ENCODE measurements at regions not wholly inside any gene's neighbourhood (a gene's known extent, or its start where the extent isn't known, plus 50 kb on each side); places are given as distances from the start of the nearest gene placed in this dataset.

GRCh38 chr2:8197825-8198224 lies 484.0 kb upstream of the ID2 start:
- DNase-seq (ENCODE audit: low read depth): no peak

DNA sequence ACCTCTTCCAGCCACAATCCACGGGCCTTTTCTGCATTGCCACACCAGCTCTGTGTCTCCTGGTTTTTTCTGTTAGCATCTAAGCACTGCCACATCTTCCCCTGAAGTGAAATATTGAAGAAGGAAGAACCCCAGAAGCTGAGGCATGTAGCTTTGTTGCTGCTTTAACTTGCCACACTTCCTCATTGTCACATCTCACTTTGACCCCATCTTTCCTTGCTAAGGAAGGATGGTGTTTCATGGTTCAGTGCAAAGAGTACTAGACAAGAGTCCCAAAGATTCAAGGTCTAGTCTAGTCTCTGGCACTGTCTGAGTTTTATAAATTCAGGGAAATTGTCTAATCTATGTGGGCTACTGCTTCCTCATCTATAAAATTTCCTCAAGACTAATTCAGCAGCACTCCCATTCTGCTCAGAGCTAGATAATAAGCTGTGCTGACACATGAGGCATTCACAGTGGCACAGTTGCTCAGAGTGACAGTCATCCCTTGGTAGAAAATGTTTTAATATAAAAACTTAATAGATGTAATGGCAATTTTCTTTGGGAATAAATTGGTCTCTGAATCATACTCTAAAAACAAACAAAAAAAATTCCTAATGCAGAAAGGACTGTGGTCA lies 483.0 kb upstream of the ID2 start:
- no peak for DNase-seq (ENCODE audit: low read depth)

DNA sequence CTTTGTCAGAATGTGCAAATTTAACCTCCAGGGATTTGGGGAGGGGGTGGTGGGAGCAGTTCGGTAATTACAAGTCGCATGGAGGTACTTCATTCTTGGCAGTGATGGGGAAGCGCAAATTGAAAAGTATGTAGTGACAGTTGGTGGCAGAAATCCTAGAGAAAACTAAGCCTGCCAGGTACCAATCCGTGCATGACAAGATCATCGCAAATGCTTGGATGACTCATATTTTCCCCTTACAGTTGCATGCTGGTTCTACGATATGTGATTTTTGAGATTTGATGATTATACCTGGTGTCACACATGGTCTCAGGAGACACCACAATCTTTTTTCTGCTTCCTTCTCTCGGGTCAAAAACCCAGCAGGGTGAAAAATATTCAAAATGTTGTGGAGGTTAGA lies 479.7 kb upstream of the ID2 start:
- DNase-seq (ENCODE audit: low read depth): no peak

GRCh38 chr2:8203364-8203763 lies 478.5 kb upstream of the ID2 start:
- no peak for DNase-seq (ENCODE audit: low read depth)

DNA sequence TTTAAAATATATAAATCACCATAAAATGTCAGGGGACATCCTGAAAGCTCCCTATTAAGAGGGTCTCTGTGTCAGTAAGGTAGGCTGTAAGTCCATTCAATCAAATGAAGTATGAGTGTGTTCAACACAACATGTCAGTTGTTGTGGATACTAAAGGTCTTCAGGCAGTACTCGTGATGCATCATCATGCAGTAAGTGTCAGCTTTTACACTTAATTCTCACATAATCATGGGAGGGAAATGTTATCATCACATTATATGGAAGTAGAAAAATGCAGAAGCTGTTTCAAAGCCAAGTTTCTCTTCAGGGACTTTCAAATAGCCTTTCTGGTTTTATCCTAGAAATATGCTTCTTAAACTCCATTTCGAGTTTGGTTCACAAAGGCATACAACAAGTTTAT lies 477.1 kb upstream of the ID2 start:
- DNase-seq (ENCODE audit: low read depth): no peak

DNA sequence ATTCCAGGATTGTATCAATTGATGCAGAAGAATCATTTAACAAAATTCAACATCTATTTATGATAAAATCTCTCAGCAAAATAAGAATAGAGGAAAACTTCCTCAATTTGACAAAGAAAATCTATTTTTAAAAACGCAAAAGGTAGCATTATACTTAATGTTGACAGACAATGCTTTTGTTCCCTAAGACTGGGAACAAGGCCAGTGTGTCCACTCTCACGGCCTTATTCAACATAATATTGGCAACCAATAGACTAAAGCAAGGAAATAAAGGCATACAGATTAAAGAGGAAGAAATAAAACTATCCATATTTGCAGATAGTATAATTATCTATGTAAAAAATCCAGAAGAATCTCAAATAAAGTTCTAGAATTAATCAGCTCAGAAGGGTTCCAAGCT lies 472.4 kb upstream of the ID2 start:
- DNase-seq (ENCODE audit: low read depth): no peak

- no peak for DNase-seq (ENCODE audit: low read depth)
Measured at GRCh38 chr2:8211384-8211783, 470.5 kb upstream of the ID2 start.

- DNase-seq (ENCODE audit: low read depth): no peak
Measured at GRCh38 chr2:8212239-8212638, 469.6 kb upstream of the ID2 start.

DNA sequence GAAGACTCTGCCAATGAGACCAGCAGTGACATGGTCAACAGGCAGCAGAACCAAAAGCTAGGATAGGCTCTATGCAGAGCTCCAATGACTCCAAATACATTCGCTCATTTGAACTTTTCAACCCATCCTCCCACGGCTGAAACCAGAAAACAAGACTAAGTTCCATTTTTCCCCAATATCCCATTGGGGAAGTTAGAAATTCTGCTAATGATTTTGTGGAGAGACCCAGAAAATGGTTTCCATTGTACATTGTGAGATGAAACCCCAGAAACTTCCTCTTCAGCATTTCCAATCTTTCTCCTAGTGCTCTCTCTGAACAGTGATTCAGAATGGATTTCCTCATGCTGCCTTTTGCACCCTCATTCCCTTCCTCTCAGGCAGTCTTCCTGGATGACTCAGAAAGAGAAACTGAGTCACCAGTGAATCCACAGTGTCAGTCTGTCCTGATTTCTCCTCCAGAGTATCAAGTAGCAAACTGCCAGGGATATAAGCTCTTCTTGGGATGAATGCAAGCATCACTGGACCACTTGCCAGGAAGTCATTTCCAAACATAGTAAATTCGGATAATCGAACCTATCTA lies 467.7 kb upstream of the ID2 start:
- DNase-seq (ENCODE audit: low read depth): no peak

DNA sequence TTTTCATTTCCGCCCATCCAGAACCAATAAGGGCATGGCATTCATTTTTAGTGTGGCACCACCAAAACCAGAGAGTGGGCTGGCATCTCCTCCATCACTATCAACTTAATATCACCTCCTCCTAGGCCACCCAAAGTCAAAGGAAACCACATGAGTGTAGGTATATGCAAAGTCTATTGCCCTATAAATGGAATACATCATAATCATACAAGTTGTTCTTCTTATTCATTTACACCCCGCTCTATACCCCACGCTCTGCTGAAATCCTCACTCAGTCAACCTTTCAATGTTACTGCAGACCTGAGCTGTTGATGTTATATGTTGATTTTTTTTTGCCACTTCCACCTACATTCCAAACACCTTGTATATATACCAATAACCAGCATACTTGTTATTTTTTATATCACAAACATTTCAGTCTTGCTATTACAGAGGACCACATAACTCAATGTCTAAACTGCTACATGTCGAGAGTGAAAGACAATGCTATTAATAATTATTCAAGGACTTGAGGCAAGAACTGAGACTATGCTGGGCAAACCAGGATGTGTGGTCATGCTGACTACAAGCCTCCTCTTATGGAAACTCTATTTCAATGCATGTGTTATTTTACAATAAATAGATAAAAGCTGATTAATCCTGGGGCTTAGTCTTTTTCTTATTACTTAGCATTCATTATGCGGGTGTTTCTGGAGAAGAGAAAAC lies 466.5 kb upstream of the ID2 start:
- no peak for DNase-seq (ENCODE audit: low read depth)

DNA sequence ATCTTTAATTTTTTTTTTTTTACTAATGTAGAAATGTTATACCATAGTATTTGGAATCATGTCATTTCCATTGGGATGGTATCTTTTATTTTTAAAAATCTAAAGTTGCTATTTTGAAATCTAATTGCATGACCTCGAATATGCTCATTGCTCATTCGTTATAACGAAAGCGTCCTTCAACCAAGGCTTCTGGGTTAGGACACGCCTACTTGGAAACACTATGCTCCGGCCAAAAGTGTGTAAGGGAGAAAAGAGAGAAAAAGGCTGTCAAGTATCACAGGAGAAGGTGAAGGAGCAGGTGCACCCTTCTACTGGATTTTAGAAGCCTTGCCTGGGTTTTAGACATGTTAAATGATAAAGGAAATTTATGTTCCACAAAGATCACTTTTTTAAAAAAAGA lies 465.9 kb upstream of the ID2 start:
- no peak for DNase-seq (ENCODE audit: low read depth)

- DNase-seq (ENCODE audit: low read depth): no peak
Measured at GRCh38 chr2:8216397-8216796, 465.5 kb upstream of the ID2 start.

DNA sequence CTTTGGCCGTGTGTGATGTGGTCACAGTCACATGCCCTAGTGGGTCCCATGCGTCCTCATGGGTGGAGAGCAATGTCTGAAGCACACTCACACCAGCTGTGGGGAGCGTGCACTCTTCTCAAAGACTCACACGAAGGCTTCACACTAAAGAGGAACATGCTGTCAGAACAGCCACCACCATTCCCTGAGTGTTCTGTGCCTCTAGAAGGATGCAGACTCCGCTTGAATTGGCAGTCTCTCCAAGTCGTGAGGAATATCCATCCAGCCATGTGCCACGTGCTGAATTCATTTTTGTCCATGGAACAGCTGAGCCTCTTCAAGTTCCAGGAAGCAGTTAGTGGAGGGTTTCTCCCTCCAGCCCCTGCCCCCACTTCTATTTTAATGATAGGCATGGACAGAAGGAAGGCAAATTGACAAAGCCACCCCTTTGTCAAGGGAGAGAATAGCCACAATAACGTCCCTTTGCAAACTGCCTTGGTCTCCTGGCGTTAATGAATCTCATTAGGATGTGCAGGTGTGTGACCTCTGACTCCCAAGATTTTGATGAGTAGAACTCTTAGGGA lies 464.3 kb upstream of the ID2 start:
- DNase-seq (ENCODE audit: low read depth): no peak

GRCh38 chr2:8219096-8219495 lies 462.8 kb upstream of the ID2 start:
- DNase-seq (ENCODE audit: low read depth): no peak

DNA sequence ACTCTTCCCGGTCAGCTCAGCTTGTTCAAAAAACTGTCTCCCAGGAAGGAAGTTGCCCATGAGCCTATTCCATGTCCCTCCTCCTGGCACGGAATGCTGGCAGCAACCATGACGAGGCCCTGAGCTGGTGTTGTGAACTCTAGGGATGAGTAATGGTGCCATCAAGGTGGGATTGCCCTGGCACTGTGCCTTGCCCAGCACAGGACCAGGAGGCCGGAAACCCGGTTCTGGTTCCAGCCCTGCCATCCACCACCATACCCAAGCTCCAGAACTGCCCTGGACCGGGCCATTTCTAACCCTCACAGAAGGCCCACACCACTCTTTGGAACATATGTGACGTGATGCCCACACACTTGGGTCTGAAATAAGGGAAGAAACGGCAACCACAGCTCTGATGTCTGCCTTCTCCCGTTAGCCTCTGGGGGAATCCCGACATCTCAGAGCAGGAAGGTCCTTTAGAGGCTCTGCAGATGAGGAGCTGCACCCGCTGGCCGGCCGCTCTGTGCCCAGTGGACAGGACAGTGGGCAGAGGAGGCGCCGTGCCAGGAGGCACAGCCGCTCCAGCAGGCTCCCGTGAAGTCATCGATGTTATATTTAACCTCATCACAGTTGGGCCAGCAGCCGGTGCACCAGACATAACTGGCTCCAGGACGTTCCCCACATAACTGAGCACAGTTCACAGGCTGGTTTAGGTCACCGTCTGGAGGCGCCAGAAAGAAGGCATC lies 462.1 kb upstream of the ID2 start:
- DNase-seq (ENCODE audit: low read depth): no peak

- DNase-seq (ENCODE audit: low read depth): no peak
Measured at GRCh38 chr2:8222979-8223694, 458.7 kb upstream of the ID2 start.

- no peak for DNase-seq (ENCODE audit: low read depth)
Measured at GRCh38 chr2:8223695-8224346, 458.0 kb upstream of the ID2 start.

- DNase-seq (ENCODE audit: low read depth): no peak
Measured at GRCh38 chr2:8224347-8225190, 457.3 kb upstream of the ID2 start.

DNA sequence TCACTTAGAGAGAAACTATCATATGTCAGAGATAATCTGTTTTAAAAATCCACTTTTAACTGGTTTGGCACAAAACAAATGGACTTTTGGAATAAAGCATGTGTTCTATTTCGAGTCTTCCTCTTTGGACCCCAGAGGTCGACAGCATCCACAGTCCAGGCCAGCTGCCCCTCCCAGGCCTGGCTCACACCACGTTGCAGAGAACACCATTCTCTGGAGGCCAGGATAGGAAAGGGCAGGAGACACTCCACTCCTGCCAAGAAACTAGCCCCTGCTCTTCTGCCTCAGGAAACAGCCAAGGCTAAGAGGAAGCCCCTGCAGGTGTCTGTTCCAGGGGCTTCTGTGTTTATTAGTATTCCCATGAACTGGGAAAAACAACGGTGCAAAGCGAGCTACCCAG lies 456.6 kb upstream of the ID2 start:
- DNase-seq (ENCODE audit: low read depth): no peak

GRCh38 chr2:8225798-8226197 lies 456.1 kb upstream of the ID2 start:
- DNase-seq (ENCODE audit: low read depth): no peak

- peak; percentile 4 for DNase-seq (ENCODE audit: low read depth)
Measured at GRCh38 chr2:8229546-8229986, 452.3 kb upstream of the ID2 start.

All from activated T-cell treated with anti-CD3 and anti-CD28 coated beads for 1 hour (primary cell).